ENCODE measurements at regions not wholly inside any gene's neighbourhood (a gene's known extent, or its start where the extent isn't known, plus 50 kb on each side); places are given as distances from the start of the nearest gene placed in this dataset.

- TF ChIP-seq POLR2AphosphoS5 (IDR thresholded peaks at IDR 0.05; ENCODE audit: borderline replicate concordance, low read depth, low read length), result no peak
- no peak for TF ChIP-seq EZH2 (IDR thresholded peaks at IDR 0.05)
- TF ChIP-seq FOXP2 (optimal IDR thresholded peaks at IDR 0.05; ENCODE audit: control extremely low read depth, extremely low read length, insufficient read depth), result no peak
Measured at GRCh38 chr13:55483626-55484158, 1657.0 kb upstream of the PRR20A start.
